Osteoblast (primary cell): ENCODE measurements at regions not wholly inside any gene's neighbourhood (a gene's known extent, or its start where the extent isn't known, plus 50 kb on each side); places are given as distances from the start of the nearest gene placed in this dataset.
A peak's percentile ranks its signal among the peaks of the same experiment; 100 is the strongest.

ENCODE experiments used
- DNase-seq: peaks from one replicate; pipeline ENCODE4 v3.0.0; 2011; ENCODE audit warnings: low spot score, mixed read lengths; ENCODE audit not compliant: insufficient read length; ENCODE audit errors: missing footprints
- H2AFZ ChIP-seq: 2 replicates; pipeline ENCODE4 v1.6.0; 2011; ENCODE audit warnings: mild to moderate bottlenecking, low read length
- H3K27ac ChIP-seq: 2 replicates; pipeline ENCODE4 v1.5.1; 2011; ENCODE audit warnings: mild to moderate bottlenecking, low read depth, low read length, moderate library complexity
- H3K27me3 ChIP-seq: 2 replicates; pipeline ENCODE4 v1.6.0; 2012; ENCODE audit warnings: mild to moderate bottlenecking, control low read depth, inconsistent platforms, low read length, moderate library complexity; ENCODE audit not compliant: insufficient read depth
- H3K36me3 ChIP-seq: 2 replicates; pipeline ENCODE4 v1.5.1; 2011; ENCODE audit warnings: mild to moderate bottlenecking, low read length, control low read depth, moderate library complexity; ENCODE audit not compliant: insufficient read depth
- H3K4me1 ChIP-seq: 2 replicates; pipeline ENCODE4 v1.5.1; 2011; ENCODE audit warnings: mild to moderate bottlenecking, low read length, control low read depth, moderate library complexity; ENCODE audit not compliant: insufficient read depth
- H3K4me2 ChIP-seq: 2 replicates; pipeline ENCODE4 v1.6.0; 2011; ENCODE audit warnings: mild to moderate bottlenecking, low read length; ENCODE audit not compliant: insufficient read depth
- H3K4me3 ChIP-seq: fragments of 200-600 bp; sonication (generic); 3 replicates; pipeline ENCODE4 v1.5.1; 2012; ENCODE audit warnings: mild to moderate bottlenecking, low read length, inconsistent platforms; ENCODE audit not compliant: insufficient read depth
- H3K79me2 ChIP-seq: 2 replicates; pipeline ENCODE4 v1.6.0; 2012; ENCODE audit warnings: mild to moderate bottlenecking, low read length, control low read depth, inconsistent platforms; ENCODE audit not compliant: insufficient read depth
- H3K9me3 ChIP-seq: 2 replicates; pipeline ENCODE4 v1.5.1; 2011; ENCODE audit warnings: low read depth, low read length, control low read depth
- H4K20me1 ChIP-seq: 2 replicates; pipeline ENCODE4 v1.6.0; 2012; ENCODE audit warnings: mild to moderate bottlenecking, low read length, control low read depth; ENCODE audit not compliant: insufficient read depth
- TF ChIP-seq, protein P1 (sequence below): IDR thresholded peaks from 2 replicates; pipeline ENCODE4 v1.5.1; 2011; ENCODE audit warnings: mild to moderate bottlenecking, low read depth, low read length, moderate library complexity; ENCODE audit errors: extremely low read depth

DNA sequence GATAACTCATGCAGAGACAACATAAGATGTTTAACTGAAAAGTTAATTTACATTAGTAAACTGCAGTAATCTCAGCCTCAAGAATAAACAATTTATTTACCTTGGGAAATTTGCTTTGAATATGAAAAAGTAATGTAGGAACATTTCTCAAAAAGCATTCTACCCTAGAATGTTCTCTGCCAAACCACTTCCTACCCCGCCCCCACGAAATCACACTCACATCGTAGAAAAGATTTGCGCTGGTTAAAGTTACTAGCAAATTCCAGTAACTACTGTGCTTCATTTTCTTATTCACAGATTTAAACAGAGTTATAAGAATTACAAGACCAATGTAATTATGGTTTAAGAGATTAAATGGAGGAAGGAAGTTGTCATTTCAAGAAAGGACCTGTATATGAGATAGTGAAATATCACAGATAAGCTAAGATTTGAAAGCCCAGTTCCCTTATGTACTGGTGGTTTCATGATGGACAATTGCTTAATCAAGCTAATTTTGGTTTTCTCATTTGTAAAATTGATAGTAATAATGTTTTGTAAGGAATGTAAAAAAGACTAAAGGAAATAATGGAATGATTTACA lies 175.4 kb downstream of the GNAI1 start:
- Histone ChIP-seq H3K4me3 (no peak overlapping the region), H3K79me2 (no peaks in the 10 kb centered on the region), H2AFZ (no peak overlapping the region), H3K27ac (no peak overlapping the region), H3K4me1 (peaks cover 17% of the 10 kb centered on the region), H3K27me3 (no peaks in the 10 kb centered on the region), H3K4me2 (no peak overlapping the region), H3K36me3 (no peaks in the 10 kb centered on the region), H4K20me1 (no peaks in the 10 kb centered on the region), H3K9me3 (no peaks in the 10 kb centered on the region)
- TF ChIP-seq, protein P1, sequence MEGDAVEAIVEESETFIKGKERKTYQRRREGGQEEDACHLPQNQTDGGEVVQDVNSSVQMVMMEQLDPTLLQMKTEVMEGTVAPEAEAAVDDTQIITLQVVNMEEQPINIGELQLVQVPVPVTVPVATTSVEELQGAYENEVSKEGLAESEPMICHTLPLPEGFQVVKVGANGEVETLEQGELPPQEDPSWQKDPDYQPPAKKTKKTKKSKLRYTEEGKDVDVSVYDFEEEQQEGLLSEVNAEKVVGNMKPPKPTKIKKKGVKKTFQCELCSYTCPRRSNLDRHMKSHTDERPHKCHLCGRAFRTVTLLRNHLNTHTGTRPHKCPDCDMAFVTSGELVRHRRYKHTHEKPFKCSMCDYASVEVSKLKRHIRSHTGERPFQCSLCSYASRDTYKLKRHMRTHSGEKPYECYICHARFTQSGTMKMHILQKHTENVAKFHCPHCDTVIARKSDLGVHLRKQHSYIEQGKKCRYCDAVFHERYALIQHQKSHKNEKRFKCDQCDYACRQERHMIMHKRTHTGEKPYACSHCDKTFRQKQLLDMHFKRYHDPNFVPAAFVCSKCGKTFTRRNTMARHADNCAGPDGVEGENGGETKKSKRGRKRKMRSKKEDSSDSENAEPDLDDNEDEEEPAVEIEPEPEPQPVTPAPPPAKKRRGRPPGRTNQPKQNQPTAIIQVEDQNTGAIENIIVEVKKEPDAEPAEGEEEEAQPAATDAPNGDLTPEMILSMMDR: no peak
- DNase-seq: no peak

DNA sequence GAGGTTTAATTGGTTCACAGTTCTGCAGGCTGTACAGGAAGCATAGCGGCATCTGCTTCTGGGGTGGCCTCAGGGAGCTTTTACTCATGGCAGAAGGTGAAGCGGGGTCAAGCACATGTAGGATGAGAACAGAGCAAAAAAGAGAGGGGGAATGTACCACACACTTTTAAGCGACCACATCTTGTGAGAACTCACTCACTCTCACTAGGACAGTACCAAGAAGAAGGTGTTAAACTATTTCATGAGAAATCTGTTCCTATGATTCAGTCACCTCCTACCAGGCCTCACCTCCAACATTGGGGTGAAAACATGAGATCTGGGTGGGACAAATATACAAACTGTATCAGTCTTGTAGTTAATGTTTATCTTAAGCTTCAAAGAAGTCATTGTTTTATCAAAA lies 174.7 kb downstream of the GNAI1 start:
- H3K4me3 ChIP-seq: no peak overlapping the region
- H2AFZ ChIP-seq: no peak overlapping the region
- H3K27me3 ChIP-seq: no peaks in the 10 kb centered on the region
- H3K4me1 ChIP-seq: peaks cover 17% of the 10 kb centered on the region
- no peaks in the 10 kb centered on the region for H4K20me1 ChIP-seq
- H3K79me2 ChIP-seq: no peaks in the 10 kb centered on the region
- TF ChIP-seq, protein P1: no peak
- DNase-seq: no peak
- H3K9me3 ChIP-seq: no peaks in the 10 kb centered on the region
- H3K36me3 ChIP-seq: no peaks in the 10 kb centered on the region
- H3K27ac ChIP-seq: no peak overlapping the region
- no peak overlapping the region for H3K4me2 ChIP-seq

DNA sequence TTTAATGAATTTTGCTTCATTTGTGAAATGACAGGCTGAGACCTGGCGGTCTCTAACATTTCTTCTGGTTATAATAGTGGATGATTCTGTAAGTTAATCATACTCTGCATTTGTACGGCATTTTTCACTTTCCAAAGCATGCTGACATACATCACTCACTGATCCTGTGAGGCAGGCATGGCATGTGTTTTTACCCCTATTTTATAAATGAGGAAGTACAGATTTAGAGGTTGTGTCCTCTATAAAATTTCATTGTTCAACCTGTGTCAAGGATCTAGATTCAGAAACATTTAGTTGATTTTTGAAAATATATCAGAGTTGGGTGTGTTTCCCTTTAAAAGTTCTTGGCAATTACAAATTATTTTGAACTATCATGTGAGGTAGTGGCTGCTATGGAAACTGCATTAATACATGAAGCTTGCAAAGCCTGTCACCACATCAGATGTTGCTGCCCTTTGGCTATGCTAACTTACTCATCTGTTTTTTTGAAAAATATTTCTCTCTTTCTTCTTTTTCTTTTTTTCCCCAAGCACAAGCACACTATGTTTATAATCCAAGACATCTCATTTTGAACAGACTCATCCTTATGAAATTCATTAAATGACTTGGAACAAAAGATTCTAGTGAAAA lies 172.7 kb downstream of the GNAI1 start:
- no peak overlapping the region for H3K4me3 ChIP-seq
- no peak overlapping the region for H2AFZ ChIP-seq
- H3K9me3 ChIP-seq: no peaks in the 10 kb centered on the region
- H3K36me3 ChIP-seq: no peaks in the 10 kb centered on the region
- no peaks in the 10 kb centered on the region for H4K20me1 ChIP-seq
- H3K27me3 ChIP-seq: no peaks in the 10 kb centered on the region
- TF ChIP-seq, protein P1: no peak
- DNase-seq: peak; percentile 25
- H3K4me1 ChIP-seq: peaks cover 11% of the 10 kb centered on the region
- no peak overlapping the region for H3K27ac ChIP-seq
- H3K4me2 ChIP-seq: no peak overlapping the region
- H3K79me2 ChIP-seq: no peaks in the 10 kb centered on the region

DNA sequence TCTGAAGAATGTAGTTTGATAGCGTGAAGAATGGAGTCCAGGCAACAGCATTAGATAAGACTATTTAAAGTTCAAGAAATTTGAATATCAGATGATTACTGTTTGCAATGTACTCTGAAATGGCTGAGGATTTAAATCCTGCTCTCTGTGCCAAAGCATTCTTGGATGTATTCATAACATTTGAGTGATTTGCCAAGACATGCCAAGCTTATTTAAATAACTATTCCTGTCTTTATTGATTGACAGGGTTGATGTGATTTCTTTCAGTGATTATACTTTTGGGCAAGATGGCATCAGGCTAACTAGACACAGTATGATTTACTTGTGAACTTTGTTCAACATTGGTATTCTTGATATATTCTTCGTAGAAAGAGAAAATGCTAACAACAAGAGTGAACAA lies 168.7 kb downstream of the GNAI1 start:
- TF ChIP-seq, protein P1: no peak

More for the DNA sequence above, 168.7 kb downstream of the GNAI1 start:
- Histone ChIP-seq H3K4me2 (no peak overlapping the region), H3K79me2 (no peaks in the 10 kb centered on the region), H3K27ac (no peak overlapping the region), H3K9me3 (no peaks in the 10 kb centered on the region), H3K27me3 (no peaks in the 10 kb centered on the region), H3K36me3 (no peaks in the 10 kb centered on the region), H3K4me1 (peaks cover 4% of the 10 kb centered on the region), H3K4me3 (no peak overlapping the region), H2AFZ (no peak overlapping the region), H4K20me1 (no peaks in the 10 kb centered on the region)
- no peak for DNase-seq
